ENCODE measurements at regions not wholly inside any gene's neighbourhood (a gene's known extent, or its start where the extent isn't known, plus 50 kb on each side); places are given as distances from the start of the nearest gene placed in this dataset.
A peak's percentile ranks its signal among the peaks of the same experiment; 100 is the strongest.

GRCh38 chr5:52419357-52419756 lies 368.4 kb upstream of the ITGA1 start:
- DNase-seq: no peak

GRCh38 chr5:52427615-52428014 lies 360.1 kb upstream of the ITGA1 start:
- no peak for DNase-seq

- no peak for DNase-seq
Observed at GRCh38 chr5:52428977-52429489, 358.7 kb upstream of the ITGA1 start.

GRCh38 chr5:52441768-52442167 lies 345.9 kb upstream of the ITGA1 start:
- DNase-seq: no peak

- no peak for DNase-seq
Observed at GRCh38 chr5:52443187-52443586, 344.5 kb upstream of the ITGA1 start.

- DNase-seq: no peak
Observed at GRCh38 chr5:52448111-52448510, 339.6 kb upstream of the ITGA1 start.

- DNase-seq: no peak
Observed at GRCh38 chr5:52449516-52449915, 338.2 kb upstream of the ITGA1 start.

GRCh38 chr5:52452098-52452497 lies 335.6 kb upstream of the ITGA1 start:
- DNase-seq: no peak

GRCh38 chr5:52453176-52453575 lies 334.5 kb upstream of the ITGA1 start:
- no peak for DNase-seq

GRCh38 chr5:52455920-52456319 lies 331.8 kb upstream of the ITGA1 start:
- no peak for DNase-seq

- DNase-seq: no peak
Observed at GRCh38 chr5:52457810-52458209, 329.9 kb upstream of the ITGA1 start.

GRCh38 chr5:52466113-52466512 lies 321.6 kb upstream of the ITGA1 start:
- no peak for DNase-seq

GRCh38 chr5:52466749-52467520 lies 320.8 kb upstream of the ITGA1 start:
- DNase-seq: no peak

GRCh38 chr5:52468976-52469375 lies 318.7 kb upstream of the ITGA1 start:
- no peak for DNase-seq

- DNase-seq: peak; percentile 1
Observed at GRCh38 chr5:52469420-52469819, 318.3 kb upstream of the ITGA1 start.

- no peak for DNase-seq
Observed at GRCh38 chr5:52469835-52470234, 317.9 kb upstream of the ITGA1 start.

- no peak for DNase-seq
Observed at GRCh38 chr5:52476346-52476745, 311.4 kb upstream of the ITGA1 start.

- no peak for DNase-seq
Observed at GRCh38 chr5:52481201-52481600, 306.5 kb upstream of the ITGA1 start.

- no peak for DNase-seq
Observed at GRCh38 chr5:52481851-52482250, 305.9 kb upstream of the ITGA1 start.

GRCh38 chr5:52491071-52491787 lies 296.5 kb upstream of the ITGA1 start:
- no peak for DNase-seq

- DNase-seq: no peak
Observed at GRCh38 chr5:52491818-52492217, 295.9 kb upstream of the ITGA1 start.

GRCh38 chr5:52497133-52497693 lies 290.5 kb upstream of the ITGA1 start:
- DNase-seq: no peak

GRCh38 chr5:52498607-52499006 lies 289.1 kb upstream of the ITGA1 start:
- no peak for DNase-seq

- no peak for DNase-seq
Observed at GRCh38 chr5:52502460-52502999, 285.2 kb upstream of the ITGA1 start.
